ENCODE measurements at regions not wholly inside any gene's neighbourhood (a gene's known extent, or its start where the extent isn't known, plus 50 kb on each side); places are given as distances from the start of the nearest gene placed in this dataset.
A peak's percentile ranks its signal among the peaks of the same experiment; 100 is the strongest.

- Histone ChIP-seq H3K9ac (ENCODE audit: insufficient read depth in 1 of 2, low read length in 2 of 2) (no peak overlapping the region), H3K4me3 (no peak overlapping the region), H3K9me3 (ENCODE audit: control insufficient read depth in 4 of 4, insufficient read depth in 3 of 4, low read length in 3 of 4) (peaks cover 0 to 6% (median 0%) of the 10 kb centered on the region in 4 donors), H3K27me3 (ENCODE audit: control insufficient read depth in 3 of 3, insufficient read depth in 3 of 3, low read length in 2 of 3) (no peaks in the 10 kb centered on the region), H3K4me1 (ENCODE audit: control insufficient read depth in 5 of 5, insufficient read depth in 5 of 5, low read length in 5 of 5) (no peaks in the 10 kb centered on the region), H3K27ac (ENCODE audit: low read depth in 1 of 2, low read length in 1 of 2) (no peak overlapping the region), H3K36me3 (ENCODE audit: control insufficient read depth in 4 of 4, insufficient read depth in 4 of 4, low read length in 4 of 4) (no peaks in the 10 kb centered on the region)
- WGBS, 2 donors: 74 to 79% methylated on average over 9 of the region's 9 CpGs
- no peak for TF ChIP-seq CTCF (IDR thresholded peaks at IDR 0.05; ENCODE audit: control extremely low read depth, extremely low read depth)
- no peak for DNase-seq
- no peak for ATAC-seq (ENCODE audit: insufficient read depth, low FRiP score)
Observed at GRCh38 chr20:60715172-60715571, 536.9 kb upstream of the CDH4 start.

GRCh38 chr20:60718743-60719480 is 533.1 kb upstream of the CDH4 start:
- Histone ChIP-seq H3K27me3 (ENCODE audit: control insufficient read depth in 3 of 3, insufficient read depth in 3 of 3, low read length in 2 of 3) (no peaks in the 10 kb centered on the region), H3K9me3 (ENCODE audit: control insufficient read depth in 4 of 4, insufficient read depth in 3 of 4, low read length in 3 of 4) (peaks cover 0 to 6% (median 0%) of the 10 kb centered on the region in 4 donors), H3K4me3 (no peak overlapping the region), H3K27ac (ENCODE audit: low read depth in 1 of 2, low read length in 1 of 2) (no peak overlapping the region), H3K4me1 (ENCODE audit: control insufficient read depth in 5 of 5, insufficient read depth in 5 of 5, low read length in 5 of 5) (no peaks in the 10 kb centered on the region), H3K9ac (ENCODE audit: insufficient read depth in 1 of 2, low read length in 2 of 2) (no peak overlapping the region), H3K36me3 (ENCODE audit: control insufficient read depth in 4 of 4, insufficient read depth in 4 of 4, low read length in 4 of 4) (no peaks in the 10 kb centered on the region)
- no peak for TF ChIP-seq CTCF (IDR thresholded peaks at IDR 0.05; ENCODE audit: control extremely low read depth, extremely low read depth)
- DNase-seq: peak in 2 of 3 donors; percentile 1 to 6
- WGBS, 2 donors: 49% methylated on average over 11 of the region's 11 CpGs
- ATAC-seq (ENCODE audit: insufficient read depth, low FRiP score): no peak

GRCh38 chr20:60725311-60725906 is 526.7 kb upstream of the CDH4 start:
- ATAC-seq (ENCODE audit: insufficient read depth, low FRiP score) (no peak), DNase-seq (no peak)
- H3K4me1 ChIP-seq (ENCODE audit: control insufficient read depth in 5 of 5, insufficient read depth in 5 of 5, low read length in 5 of 5): no peaks in the 10 kb centered on the region
- H3K27me3 ChIP-seq (ENCODE audit: control insufficient read depth in 3 of 3, insufficient read depth in 3 of 3, low read length in 2 of 3): peaks cover 0 to 2% (median 0%) of the 10 kb centered on the region in 3 donors
- TF ChIP-seq CTCF (IDR thresholded peaks at IDR 0.05; ENCODE audit: control extremely low read depth, extremely low read depth): no peak
- no peak overlapping the region for H3K9ac ChIP-seq (ENCODE audit: insufficient read depth in 1 of 2, low read length in 2 of 2)
- no peak overlapping the region for H3K27ac ChIP-seq (ENCODE audit: low read depth in 1 of 2, low read length in 1 of 2)
- H3K9me3 ChIP-seq (ENCODE audit: control insufficient read depth in 4 of 4, insufficient read depth in 3 of 4, low read length in 3 of 4): peaks cover 0 to 9% (median 3%) of the 10 kb centered on the region in 4 donors
- H3K36me3 ChIP-seq (ENCODE audit: control insufficient read depth in 4 of 4, insufficient read depth in 4 of 4, low read length in 4 of 4): no peaks in the 10 kb centered on the region
- H3K4me3 ChIP-seq: no peak overlapping the region
- WGBS, 2 donors: 67 to 76% methylated on average over 4 of the region's 4 CpGs

All from lung (tissue), 11 donors.